Caco-2 (cell line): ENCODE measurements at regions not wholly inside any gene's neighbourhood (a gene's known extent, or its start where the extent isn't known, plus 50 kb on each side); places are given as distances from the start of the nearest gene placed in this dataset.

ENCODE experiments used
- BruUV-seq: library from RNA; stranded (reverse); fragments of 400-500 nt; replicated peaks from 2 replicates; lab custom pipeline; 2021; lab: Mats Ljungman, UMichigan
- CTCF ChIA-PET: fragments of 300-600 bp; sonication (Branson Sonifier 250); formaldehyde crosslinking; loops from one replicate; lab custom pipeline; 2022; ENCODE audit warnings: antibody characterized with exemption; lab: Charles Lee
- POLR2A ChIA-PET: fragments of 300-600 bp; sonication (Branson Sonifier 250); formaldehyde crosslinking; loops from one replicate; lab custom pipeline; 2022; ENCODE audit warnings: antibody characterized with exemption; lab: Charles Lee
- DNase-seq, 2 experiments: peaks; one replicate each; pipeline versions ENCODE4 v3.0.0 to v3.0.0-alpha.2; 2020 to 2022
- H3K27me3 ChIP-seq: replicated peaks from 2 replicates; pipeline ENCODE4 v1.6.0; 2011; ENCODE audit warnings: low read length; ENCODE audit not compliant: control insufficient read depth, insufficient read depth
- H3K36me3 ChIP-seq: 2 replicates; pipeline ENCODE4 v1.5.1; 2011; ENCODE audit warnings: low read length; ENCODE audit not compliant: control insufficient read depth, insufficient read depth
- H3K4me1 ChIP-seq: fragments of 250-450 bp; sonication (Bioruptor Pico); 2 replicates; pipeline ENCODE4 v1.5.1; 2020; ENCODE audit warnings: mild to moderate bottlenecking
- H3K4me3 ChIP-seq: 2 replicates; pipeline ENCODE4 v1.5.1; 2011; ENCODE audit warnings: low read depth, mild to moderate bottlenecking, control low read depth, low read length
- H3K9me3 ChIP-seq: fragments of 250-450 bp; sonication (Bioruptor Pico); 2 replicates; pipeline ENCODE4 v1.5.1; 2020; ENCODE audit warnings: mild to moderate bottlenecking, moderate library complexity
- H3K27ac Mint-ChIP-seq: one replicate; pipeline ENCODE4 v1.8.0; 2022; ENCODE audit warnings: mixed read lengths; ENCODE audit not compliant: unreplicated experiment
- H3K27me3 Mint-ChIP-seq: one replicate; pipeline ENCODE4 v1.8.0; 2022; ENCODE audit warnings: mixed read lengths; ENCODE audit not compliant: insufficient read depth, unreplicated experiment
- H3K36me3 Mint-ChIP-seq: one replicate; pipeline ENCODE4 v1.8.0; 2022; ENCODE audit warnings: mild to moderate bottlenecking, mixed read lengths; ENCODE audit not compliant: insufficient read depth, unreplicated experiment
- H3K4me1 Mint-ChIP-seq: one replicate; pipeline ENCODE4 v1.8.0; 2022; ENCODE audit warnings: low read depth, mixed read lengths; ENCODE audit not compliant: unreplicated experiment
- H3K4me3 Mint-ChIP-seq: one replicate; pipeline ENCODE4 v1.8.0; 2022; ENCODE audit warnings: mild to moderate bottlenecking, moderate library complexity, mixed read lengths; ENCODE audit not compliant: unreplicated experiment
- H3K9me3 Mint-ChIP-seq: one replicate; pipeline ENCODE4 v1.8.0; 2022; ENCODE audit warnings: mixed read lengths; ENCODE audit not compliant: unreplicated experiment
- intact Hi-C: fragments of 100-400 bp; cut with micrococcal nuclease; formaldehyde crosslinking; loops from one replicate; pipeline ENCODE4 v1.10.0; 2022; ENCODE audit not compliant: unreplicated experiment
- TF ChIP-seq, protein P1 (sequence below), 2 experiments: fragments of 200-600 bp in 1 of 2; IDR thresholded peaks; 1 replicate in 1 of 2; 2 replicates in 1 of 2; pipeline versions ENCODE4 v1.5.1 to v1.8.0; 2011 to 2022; ENCODE audit warnings: antibody characterized with exemption in 1 of 2, control low read depth in 1 of 2, inconsistent platforms in 1 of 2, low read depth in 1 of 2, low read length in 1 of 2, mild to moderate bottlenecking in 1 of 2, moderate library complexity in 1 of 2; ENCODE audit not compliant: insufficient read depth in 1 of 2, severe bottlenecking in 1 of 2, unreplicated experiment in 1 of 2

GRCh38 chr6:150299873-150300485 is 68.8 kb upstream of the IYD start:
- H3K27me3 ChIP-seq = no peaks in the 10 kb centered on the region
- TF ChIP-seq, protein P1, sequence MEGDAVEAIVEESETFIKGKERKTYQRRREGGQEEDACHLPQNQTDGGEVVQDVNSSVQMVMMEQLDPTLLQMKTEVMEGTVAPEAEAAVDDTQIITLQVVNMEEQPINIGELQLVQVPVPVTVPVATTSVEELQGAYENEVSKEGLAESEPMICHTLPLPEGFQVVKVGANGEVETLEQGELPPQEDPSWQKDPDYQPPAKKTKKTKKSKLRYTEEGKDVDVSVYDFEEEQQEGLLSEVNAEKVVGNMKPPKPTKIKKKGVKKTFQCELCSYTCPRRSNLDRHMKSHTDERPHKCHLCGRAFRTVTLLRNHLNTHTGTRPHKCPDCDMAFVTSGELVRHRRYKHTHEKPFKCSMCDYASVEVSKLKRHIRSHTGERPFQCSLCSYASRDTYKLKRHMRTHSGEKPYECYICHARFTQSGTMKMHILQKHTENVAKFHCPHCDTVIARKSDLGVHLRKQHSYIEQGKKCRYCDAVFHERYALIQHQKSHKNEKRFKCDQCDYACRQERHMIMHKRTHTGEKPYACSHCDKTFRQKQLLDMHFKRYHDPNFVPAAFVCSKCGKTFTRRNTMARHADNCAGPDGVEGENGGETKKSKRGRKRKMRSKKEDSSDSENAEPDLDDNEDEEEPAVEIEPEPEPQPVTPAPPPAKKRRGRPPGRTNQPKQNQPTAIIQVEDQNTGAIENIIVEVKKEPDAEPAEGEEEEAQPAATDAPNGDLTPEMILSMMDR (IDR thresholded peaks at IDR 0.05; ENCODE audit: insufficient read depth in 1 of 2, low read depth in 1 of 2, low read length in 1 of 2, severe bottlenecking in 1 of 2, unreplicated experiment in 1 of 2) = no peak
- BruUV-seq = no TSS peak
- H3K36me3 Mint-ChIP-seq = no peaks in the 10 kb centered on the region
- no peaks in the 10 kb centered on the region for H3K36me3 ChIP-seq
- DNase-seq = no peak
- no peaks in the 10 kb centered on the region for H3K27me3 Mint-ChIP-seq
- H3K4me1 Mint-ChIP-seq = no peaks in the 10 kb centered on the region
- no peak overlapping the region for H3K27ac Mint-ChIP-seq
- peaks cover 16% of the 10 kb centered on the region for H3K9me3 ChIP-seq
- no peak overlapping the region for H3K4me3 Mint-ChIP-seq
- H3K9me3 Mint-ChIP-seq = peaks cover 10% of the 10 kb centered on the region
- intact Hi-C loops = no loop called here
- H3K4me3 ChIP-seq = no peak overlapping the region
- POLR2A ChIA-PET = no interaction called here
- H3K4me1 ChIP-seq = peaks cover 7% of the 10 kb centered on the region; the same call in 1 of the 2 replicates
- CTCF ChIA-PET = no interaction called here

- no peak overlapping the region for H3K4me3 Mint-ChIP-seq
- H3K4me1 ChIP-seq = peaks cover 7% of the 10 kb centered on the region; the same call in 1 of the 2 replicates
- peaks cover 10% of the 10 kb centered on the region for H3K9me3 Mint-ChIP-seq
- CTCF ChIA-PET = no interaction called here
- H3K9me3 ChIP-seq = peaks cover 11% of the 10 kb centered on the region
- no peaks in the 10 kb centered on the region for H3K36me3 Mint-ChIP-seq
- BruUV-seq = no TSS peak
- H3K36me3 ChIP-seq = no peaks in the 10 kb centered on the region
- H3K27me3 ChIP-seq = no peaks in the 10 kb centered on the region
- POLR2A ChIA-PET = no interaction called here
- TF ChIP-seq, protein P1 (IDR thresholded peaks at IDR 0.05; ENCODE audit: insufficient read depth in 1 of 2, low read depth in 1 of 2, low read length in 1 of 2, severe bottlenecking in 1 of 2, unreplicated experiment in 1 of 2) = no peak
- intact Hi-C loops = no loop called here
- no peaks in the 10 kb centered on the region for H3K27me3 Mint-ChIP-seq
- H3K4me1 Mint-ChIP-seq = no peaks in the 10 kb centered on the region
- no peak overlapping the region for H3K4me3 ChIP-seq
- peak overlapping the region; percentile 50 for H3K27ac Mint-ChIP-seq
- DNase-seq = no peak
Measured at GRCh38 chr6:150301846-150302519, 66.8 kb upstream of the IYD start.

DNA sequence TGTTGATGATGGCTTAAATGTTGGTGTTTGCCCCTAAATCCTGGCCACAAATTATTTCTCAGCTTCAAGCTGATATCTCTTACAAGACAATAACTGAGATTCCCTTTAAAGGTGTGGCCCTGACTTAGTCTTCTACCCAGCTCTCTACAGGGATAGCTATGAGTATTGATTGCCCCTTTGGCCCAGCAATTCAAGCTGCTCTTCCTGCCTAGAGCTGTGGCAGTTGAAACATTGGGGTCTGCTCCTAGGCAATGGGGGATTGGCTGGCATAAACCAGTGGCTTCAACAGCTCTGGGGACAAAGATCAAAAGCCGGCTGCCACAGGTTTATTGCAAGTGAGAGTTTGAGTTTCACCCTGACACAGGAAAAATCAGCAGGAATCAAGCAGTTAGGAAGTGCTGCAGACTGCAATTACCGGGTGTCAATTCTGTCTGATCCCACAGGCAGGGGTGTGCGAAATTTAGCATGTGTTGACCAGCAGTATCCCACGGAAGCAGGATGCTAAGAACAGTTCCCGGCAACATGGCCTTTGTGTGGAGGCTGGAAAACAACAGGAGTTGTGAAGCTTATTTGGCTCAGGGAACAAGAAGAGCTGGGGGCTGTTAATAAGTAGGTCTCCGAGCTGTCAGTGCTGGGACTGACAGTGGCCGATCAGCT is 66.2 kb upstream of the IYD start:
- CTCF ChIA-PET = no interaction called here
- POLR2A ChIA-PET = no interaction called here
- H3K9me3 Mint-ChIP-seq = peaks cover 5% of the 10 kb centered on the region
- no peaks in the 10 kb centered on the region for H3K27me3 Mint-ChIP-seq
- Histone ChIP-seq H3K27me3 (no peaks in the 10 kb centered on the region), H3K4me3 (no peak overlapping the region), H3K9me3 (peaks cover 5% of the 10 kb centered on the region; the same call in 1 of the 2 replicates), H3K36me3 (no peaks in the 10 kb centered on the region), H3K4me1 (peaks cover 7% of the 10 kb centered on the region; the same call in 1 of the 2 replicates)
- DNase-seq = no peak
- H3K36me3 Mint-ChIP-seq = peaks cover 3% of the 10 kb centered on the region
- intact Hi-C loops = no loop called here
- TF ChIP-seq, protein P1 (IDR thresholded peaks at IDR 0.05; ENCODE audit: insufficient read depth in 1 of 2, low read depth in 1 of 2, low read length in 1 of 2, severe bottlenecking in 1 of 2, unreplicated experiment in 1 of 2) = no peak
- H3K4me1 Mint-ChIP-seq = no peaks in the 10 kb centered on the region
- H3K4me3 Mint-ChIP-seq = no peak overlapping the region
- no TSS peak for BruUV-seq
- peak overlapping the region; percentile 50 for H3K27ac Mint-ChIP-seq
